ENCODE measurements at regions not wholly inside any gene's neighbourhood (a gene's known extent, or its start where the extent isn't known, plus 50 kb on each side); places are given as distances from the start of the nearest gene placed in this dataset.
A peak's percentile ranks its signal among the peaks of the same experiment; 100 is the strongest.

- H4K20me1 ChIP-seq (ENCODE audit: insufficient read depth): no peaks in the 10 kb centered on the region
- ChIA-PET POLR2A (no interaction called here), CTCF (interaction anchor here (0.6 kb wide), 1 partner anchor 46 kb away, joined by 3 read pairs; no protein-coding TSS in a partner anchor)
- H2AFZ ChIP-seq (ENCODE audit: low read depth): 0 out of 2 replicates have a peak overlapping the region, but pooled peaks have one; percentile 51
- H3K4me1 ChIP-seq (ENCODE audit: control insufficient read depth in 1 of 2, insufficient read depth in 2 of 2, low read depth in 1 of 2, low read length in 1 of 2): no peaks in the 10 kb centered on the region
- no peak overlapping the region for H3K4me2 ChIP-seq
- H3K27me3 ChIP-seq (ENCODE audit: insufficient read depth): no peaks in the 10 kb centered on the region
- H3K27ac ChIP-seq (ENCODE audit: low read depth in 2 of 2, low read length in 1 of 2): no peak overlapping the region
- H3K9me3 ChIP-seq: no peaks in the 10 kb centered on the region
- no peak overlapping the region for H3K4me3 ChIP-seq (ENCODE audit: low read depth in 2 of 2, low read length in 1 of 2)
- no peaks in the 10 kb centered on the region for H3K9me2 ChIP-seq
- H3K79me2 ChIP-seq (ENCODE audit: insufficient read depth): no peaks in the 10 kb centered on the region
- no peak for TF ChIP-seq JUND (IDR thresholded peaks at IDR 0.05)
- TF ChIP-seq USF1 (IDR thresholded peaks at IDR 0.05; ENCODE audit: borderline replicate concordance, low read depth): no peak
- no peak for TF ChIP-seq SMC3 (IDR thresholded peaks at IDR 0.05; ENCODE audit: low read depth, low read length)
- TF ChIP-seq ELF1 (IDR thresholded peaks at IDR 0.05): no peak
- TF ChIP-seq NFIC (IDR thresholded peaks at IDR 0.05; ENCODE audit: borderline replicate concordance): no peak
- TF ChIP-seq RXRA (IDR thresholded peaks at IDR 0.05; ENCODE audit: borderline replicate concordance, low read depth): no peak
- no peak for TF ChIP-seq RCOR1 (IDR thresholded peaks at IDR 0.05; ENCODE audit: low read length)
- TF ChIP-seq EP300 (IDR thresholded peaks at IDR 0.05; ENCODE audit: borderline replicate concordance in 1 of 2, low read depth in 1 of 2, low read length in 1 of 2): no peak
- TF ChIP-seq USF2 (IDR thresholded peaks at IDR 0.05; ENCODE audit: borderline replicate concordance, low read depth, low read length): no peak
- no peak for TF ChIP-seq FOXM1 (IDR thresholded peaks at IDR 0.05; ENCODE audit: low read depth)
- no peak for TF ChIP-seq POLR2AphosphoS5 (IDR thresholded peaks at IDR 0.05; ENCODE audit: low read depth, low read length)
- no peak for TF ChIP-seq TEAD4 (IDR thresholded peaks at IDR 0.05; ENCODE audit: borderline replicate concordance, insufficient read depth)
- TF ChIP-seq TAF1 (IDR thresholded peaks at IDR 0.05; ENCODE audit: borderline replicate concordance, low read depth, low read length): no peak
- no peak for TF ChIP-seq CHD2 (IDR thresholded peaks at IDR 0.05; ENCODE audit: low read length, partially characterized antibody)
- no peak for TF ChIP-seq TCF12 (IDR thresholded peaks at IDR 0.05)
- TF ChIP-seq ZBTB33 (IDR thresholded peaks at IDR 0.05; ENCODE audit: borderline replicate concordance, low read depth): no peak
- 92% methylated on average over 7 of the region's 7 CpGs for WGBS (ENCODE audit: low lambda C conversion rate)
- H3K9ac ChIP-seq: no peak overlapping the region
- no peaks in the 10 kb centered on the region for H3F3A ChIP-seq (replicated peaks; ENCODE audit: insufficient read depth)
- no peak for DNase-seq
- no peaks in the 10 kb centered on the region for H3K36me3 ChIP-seq (replicated peaks in 1 of 2; ENCODE audit: control insufficient read depth in 1 of 2, insufficient read depth in 2 of 2, low read length in 1 of 2)
Observed at GRCh38 chr3:4928277-4928789, 50.9 kb upstream of the BHLHE40 start.
